Stimulated activated CD4-positive, alpha-beta T cell treated with anti-CD3 and anti-CD28 coated beads, Interleukin-12 subunit alpha, Interleukin-12 subunit beta, amount 100 ng/mL, for 4 hours (primary cell): ENCODE measurements at regions not wholly inside any gene's neighbourhood (a gene's known extent, or its start where the extent isn't known, plus 50 kb on each side); places are given as distances from the start of the nearest gene placed in this dataset.
"Not testable (repeated sequence)": the region's sequence is repeated elsewhere in the genome, so short reads cannot be mapped to it uniquely, and the experiment has no call there.

Experiments
- DNase-seq: peaks from one replicate; pipeline ENCODE4 v3.0.0-alpha.2; 2020

DNA sequence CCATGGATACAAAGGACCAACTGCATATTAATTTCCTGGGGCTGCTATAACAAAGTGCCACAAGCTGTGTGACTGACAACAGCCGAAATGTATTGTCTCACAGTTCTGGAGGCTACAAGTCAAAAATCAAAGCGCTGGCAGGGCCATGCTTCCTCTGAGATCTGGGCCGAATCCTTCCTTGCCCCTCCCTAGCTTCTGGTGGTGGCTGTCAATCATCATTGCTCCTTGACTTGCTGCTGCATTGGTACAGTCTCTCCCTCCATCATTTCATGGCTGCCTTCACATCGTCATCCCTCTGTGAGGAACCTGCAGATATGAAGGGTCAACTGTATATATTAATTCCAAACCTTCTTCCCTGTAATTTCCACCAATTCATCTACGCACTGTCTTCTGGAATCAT lies 118.3 kb downstream of the EXOC5 start:
- no peak for DNase-seq

- DNase-seq: no peak
These were observed 129.5 kb downstream of the EXOC5 start for GRCh38 chr14:57139173-57139572.

- DNase-seq: no peak
These were observed 131.9 kb downstream of the EXOC5 start for GRCh38 chr14:57136669-57137328.

GRCh38 chr14:57127809-57128208 lies 140.9 kb downstream of the EXOC5 start:
- not testable (repeated sequence) for DNase-seq

DNA sequence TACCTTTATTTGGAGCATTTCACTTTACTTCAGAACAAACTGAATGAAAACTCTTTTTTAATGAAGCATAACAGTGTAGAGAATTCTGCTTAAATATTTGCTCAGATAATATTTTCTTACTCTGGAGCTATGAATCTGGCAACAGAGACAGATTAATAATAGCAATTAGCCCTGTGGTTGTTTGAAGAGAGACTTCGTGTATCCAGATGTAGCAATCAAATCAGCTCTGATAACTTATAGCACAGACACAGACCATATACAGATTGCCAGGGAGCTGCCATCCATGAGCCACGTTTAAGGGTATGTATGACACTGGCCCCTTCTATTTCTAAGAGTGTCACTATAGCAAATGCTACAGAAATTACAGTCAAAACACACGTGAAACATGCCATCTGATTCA lies 146.6 kb downstream of the EXOC5 start:
- DNase-seq: no peak

- not testable (repeated sequence) for DNase-seq
These were observed 156.5 kb downstream of the EXOC5 start for GRCh38 chr14:57112072-57112807.

DNA sequence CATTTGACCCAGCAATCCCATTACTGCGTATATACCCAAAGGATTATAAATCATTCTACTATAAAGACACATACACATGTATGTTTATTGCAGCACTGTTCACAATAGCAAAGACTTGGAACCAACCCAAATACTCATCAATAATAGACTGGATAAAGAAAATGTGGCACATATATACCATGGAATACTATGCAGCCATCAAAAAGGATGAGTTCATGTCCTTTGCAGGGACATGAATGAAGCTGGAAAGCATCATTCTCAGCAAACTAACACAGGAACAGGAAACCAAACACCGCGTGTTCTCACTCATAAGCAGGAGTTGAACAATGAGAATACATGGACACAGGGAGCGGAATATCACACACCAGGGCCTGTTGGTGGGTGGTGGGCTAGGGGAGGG lies 158.3 kb downstream of the EXOC5 start:
- DNase-seq: not testable (repeated sequence)

- no peak for DNase-seq
These were observed 177.6 kb downstream of the EXOC5 start for GRCh38 chr14:57091030-57091608.

GRCh38 chr14:57089901-57090300 lies 178.8 kb downstream of the EXOC5 start:
- DNase-seq: no peak

DNA sequence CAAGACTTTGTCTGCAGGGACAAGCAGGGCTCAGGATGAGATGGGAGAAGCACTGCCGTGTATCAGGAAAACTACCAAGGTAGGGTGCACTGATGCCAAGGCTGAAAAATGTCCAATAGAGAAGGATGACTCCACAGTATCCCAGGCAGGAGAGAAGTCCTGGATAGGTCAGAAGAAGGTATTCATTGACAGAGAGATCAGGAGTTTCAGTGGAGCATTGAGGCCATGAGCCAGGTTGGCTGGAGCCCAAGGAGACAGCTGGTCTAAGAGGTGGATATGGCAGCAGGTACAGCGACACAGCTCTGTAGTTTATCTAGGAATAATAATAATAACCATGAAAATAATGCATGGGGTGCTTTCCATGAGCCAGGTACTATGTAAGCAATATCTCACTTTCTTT lies 180.9 kb downstream of the EXOC5 start:
- no peak for DNase-seq

DNA sequence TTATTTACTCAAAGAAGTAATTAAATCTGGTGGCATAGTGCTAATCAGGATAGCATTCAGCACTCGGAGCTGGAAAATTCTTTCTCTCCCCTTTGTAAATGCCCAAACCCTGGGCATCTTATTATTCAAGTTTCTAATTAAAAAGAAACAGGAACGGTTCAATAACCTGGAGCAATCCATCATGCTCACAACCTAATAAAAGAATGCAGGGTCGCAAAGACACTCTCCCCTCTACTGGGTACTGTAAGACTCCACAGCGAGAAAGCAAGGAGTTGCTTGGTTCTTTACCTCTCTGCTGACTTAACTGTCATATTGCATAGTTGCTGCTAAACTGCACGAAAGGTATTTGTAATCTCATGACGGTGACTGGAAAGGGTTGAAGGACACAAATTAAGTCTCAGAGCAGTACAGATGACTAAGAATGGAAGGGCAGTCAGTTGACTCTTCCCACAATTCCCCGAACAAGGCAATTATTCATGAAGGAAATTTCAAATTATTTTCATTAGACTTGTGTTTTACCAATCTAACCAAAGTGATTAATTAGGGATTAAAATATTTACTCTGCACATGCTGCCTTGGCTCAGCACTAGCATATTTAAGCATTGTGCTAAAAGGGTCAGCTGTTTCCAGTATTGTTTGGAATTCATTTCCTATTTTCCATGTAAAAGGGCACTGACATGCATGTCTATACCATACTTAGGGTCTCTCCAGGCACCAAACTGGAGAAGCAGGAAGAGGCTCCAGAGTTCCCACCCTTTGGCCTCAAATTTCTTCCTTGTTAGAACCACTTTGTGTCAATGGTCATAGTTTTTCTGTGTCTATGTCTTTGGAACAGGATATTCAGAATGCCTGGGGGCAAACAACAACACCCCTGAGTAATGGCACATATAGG lies 182.2 kb downstream of the EXOC5 start:
- no peak for DNase-seq

- DNase-seq: no peak
These were observed 182.9 kb downstream of the EXOC5 start for GRCh38 chr14:57085801-57086200.

DNA sequence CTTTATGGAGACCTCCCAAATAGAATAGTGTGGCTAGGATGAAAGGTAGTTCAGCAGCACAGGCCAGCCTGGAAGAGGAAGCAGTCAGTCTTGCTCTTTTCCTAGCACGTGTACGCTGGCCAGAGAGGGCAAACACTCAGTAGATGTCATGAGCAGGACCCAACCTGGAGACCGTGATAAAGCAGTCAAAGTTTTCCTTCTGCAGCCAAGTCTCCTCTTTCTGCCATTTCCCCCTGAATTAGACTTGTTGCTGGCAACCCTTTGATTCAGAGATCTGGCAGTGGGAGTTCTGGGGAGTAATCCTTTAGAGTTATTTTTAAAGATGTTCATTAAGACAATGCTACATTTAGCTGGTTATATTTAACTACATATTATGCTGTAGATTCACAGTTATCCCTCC lies 183.7 kb downstream of the EXOC5 start:
- no peak for DNase-seq

DNA sequence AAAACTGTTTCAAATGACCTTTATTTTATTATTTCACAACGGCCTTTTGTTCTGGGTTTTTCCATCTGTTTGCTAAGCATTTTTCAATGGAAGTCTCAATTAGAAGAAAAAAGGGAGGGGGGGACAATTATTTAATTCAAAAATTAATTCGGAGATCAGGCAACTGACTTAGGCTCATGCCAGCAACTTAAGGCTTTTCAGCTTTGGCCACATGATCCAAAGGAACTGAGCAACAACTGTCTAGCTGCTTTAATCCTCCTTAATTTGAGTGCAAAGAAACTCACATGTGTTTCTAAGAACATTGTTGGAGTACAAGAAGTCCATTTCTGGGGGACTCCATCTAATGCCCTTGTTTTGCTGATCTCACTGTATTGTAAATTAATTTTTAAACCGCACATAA lies 188.0 kb downstream of the EXOC5 start:
- no peak for DNase-seq

DNA sequence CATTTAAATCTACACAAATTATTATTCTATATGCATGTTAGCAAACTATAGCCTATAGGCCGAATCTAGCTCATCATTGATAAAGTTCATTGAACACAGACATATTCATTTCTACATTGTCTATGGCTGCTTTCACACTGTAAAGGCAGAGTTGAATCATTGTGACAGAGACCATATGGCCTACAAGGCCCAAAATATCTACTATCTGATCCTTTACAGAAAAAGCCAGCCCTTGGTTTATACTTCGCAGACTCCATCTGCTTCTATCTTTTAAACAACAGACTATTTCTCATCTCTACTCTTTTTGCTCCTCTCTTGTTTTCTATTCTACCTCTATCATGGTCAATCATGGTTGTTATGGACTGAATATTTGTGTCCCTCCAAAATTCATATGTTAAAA lies 190.7 kb downstream of the EXOC5 start:
- DNase-seq: no peak

DNA sequence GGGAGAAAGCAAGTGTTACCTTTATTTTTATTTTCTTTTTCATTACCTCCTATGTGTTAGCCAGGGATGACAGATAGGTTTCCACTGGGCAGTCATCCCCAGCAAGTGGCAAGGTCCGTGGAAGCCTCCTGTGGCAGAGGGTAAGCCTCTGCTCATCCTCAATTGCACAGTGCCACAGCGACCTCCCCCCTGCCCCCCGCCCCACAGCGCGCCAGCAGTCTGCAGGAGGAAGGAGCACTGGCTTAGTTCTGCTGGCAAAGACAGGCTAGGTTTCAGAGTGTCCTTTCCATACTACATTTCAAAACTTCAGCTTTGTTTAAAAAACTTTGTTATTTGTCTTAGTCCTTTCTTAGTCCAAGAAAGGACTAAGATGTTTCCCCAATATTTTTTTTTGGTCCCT lies 194.7 kb downstream of the EXOC5 start:
- DNase-seq: no peak

DNA sequence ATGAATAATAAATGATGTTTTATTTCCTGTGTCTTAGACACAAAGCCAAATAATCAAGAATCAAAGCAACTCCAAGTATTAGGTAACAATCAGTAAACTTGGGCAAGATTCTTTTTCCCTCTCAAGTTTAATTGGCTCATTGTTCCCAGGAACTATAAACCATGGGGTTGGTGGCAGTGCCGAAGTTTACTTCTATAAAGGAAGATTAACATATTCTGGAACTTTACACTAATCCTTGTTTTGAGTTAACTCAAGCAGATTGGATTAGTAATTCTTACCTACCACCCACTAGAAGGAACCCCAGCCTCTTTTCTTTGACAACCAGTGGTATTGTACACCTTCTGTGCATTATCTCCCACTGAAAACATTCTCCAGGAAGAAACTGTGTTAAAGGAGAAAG lies 197.1 kb downstream of the EXOC5 start:
- no peak for DNase-seq

DNA sequence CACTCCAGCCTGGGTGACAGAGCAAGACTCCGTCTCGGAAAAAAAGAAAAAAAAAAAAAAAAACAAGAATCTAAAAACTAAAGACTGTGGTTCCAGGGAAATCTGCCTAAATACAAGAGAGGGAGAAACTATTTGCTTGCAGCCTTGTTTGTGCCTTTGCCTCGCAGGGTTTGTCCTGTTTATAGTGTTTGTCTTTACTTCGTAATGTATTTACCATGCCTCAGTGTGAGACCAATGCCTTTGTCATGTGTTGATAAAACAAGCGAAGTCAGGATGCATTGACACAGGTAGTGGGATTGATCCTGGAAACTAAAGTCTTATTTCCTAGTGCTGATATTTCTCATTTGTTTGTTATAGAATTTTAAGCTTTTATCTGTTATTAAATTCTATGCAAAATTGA lies 199.0 kb downstream of the EXOC5 start:
- DNase-seq: no peak

GRCh38 chr14:57068511-57068910 lies 200.2 kb downstream of the EXOC5 start:
- DNase-seq: no peak

DNA sequence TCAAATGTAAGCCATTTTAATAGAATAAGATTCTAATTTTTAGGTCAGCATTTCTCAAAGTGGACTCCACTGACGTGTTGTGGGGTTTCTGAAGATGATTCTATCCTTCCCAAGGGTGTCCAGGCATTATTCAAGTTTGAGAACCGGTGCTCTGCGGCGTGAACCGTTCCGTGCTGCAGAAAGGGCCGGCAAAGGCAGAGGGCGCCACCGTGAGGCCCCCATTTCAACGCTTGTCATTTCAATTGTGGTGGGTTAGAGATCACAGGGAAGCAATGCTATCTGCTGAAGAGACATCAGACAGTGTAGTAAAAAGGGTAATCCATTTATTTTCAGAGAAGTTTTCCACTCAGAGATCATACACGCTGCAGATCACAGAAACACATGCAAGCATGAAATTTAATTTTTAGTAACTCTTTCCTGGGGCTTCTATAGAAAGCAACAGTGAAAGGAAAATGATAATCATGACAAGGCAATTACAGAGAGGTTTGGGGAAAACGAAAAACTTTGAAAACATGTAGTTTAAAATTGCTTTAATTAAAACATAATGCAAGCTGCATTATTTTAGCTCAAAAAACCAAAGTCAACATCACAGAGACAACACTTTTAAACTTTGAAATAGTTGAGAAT lies 201.7 kb downstream of the EXOC5 start:
- peak; percentile 38 for DNase-seq

- no peak for DNase-seq
These were observed 202.2 kb downstream of the EXOC5 start for GRCh38 chr14:57066463-57066862.

- DNase-seq: no peak
These were observed 207.5 kb downstream of the EXOC5 start for GRCh38 chr14:57061009-57061711.
